ENCODE measurements at regions not wholly inside any gene's neighbourhood (a gene's known extent, or its start where the extent isn't known, plus 50 kb on each side); places are given as distances from the start of the nearest gene placed in this dataset.

GRCh38 chr20:22652681-22653588 is 68.6 kb upstream of the FOXA2 start:
- no peak for DNase-seq

GRCh38 chr20:22653658-22654642 is 69.6 kb upstream of the FOXA2 start:
- DNase-seq, result no peak

- no peak for DNase-seq
Observed at GRCh38 chr20:22663528-22664025, 79.2 kb upstream of the FOXA2 start.

GRCh38 chr20:22667198-22667597 is 82.8 kb upstream of the FOXA2 start:
- no peak for DNase-seq

- no peak for DNase-seq
Observed at GRCh38 chr20:22672191-22672590, 87.8 kb upstream of the FOXA2 start.

GRCh38 chr20:22673467-22673866 is 89.1 kb upstream of the FOXA2 start:
- DNase-seq, result no peak

GRCh38 chr20:22675341-22675740 is 91.0 kb upstream of the FOXA2 start:
- DNase-seq, result no peak

GRCh38 chr20:22678678-22679077 is 94.3 kb upstream of the FOXA2 start:
- DNase-seq, result no peak

GRCh38 chr20:22679197-22679596 is 94.8 kb upstream of the FOXA2 start:
- DNase-seq, result no peak

GRCh38 chr20:22680031-22680740 is 95.8 kb upstream of the FOXA2 start:
- no peak for DNase-seq

- no peak for DNase-seq
Observed at GRCh38 chr20:22681591-22682248, 97.3 kb upstream of the FOXA2 start.

- DNase-seq, result no peak
Observed at GRCh38 chr20:22682381-22682780, 98.0 kb upstream of the FOXA2 start.

GRCh38 chr20:22684072-22684762 is 99.8 kb upstream of the FOXA2 start:
- no peak for DNase-seq

GRCh38 chr20:22684763-22685443 is 100.5 kb upstream of the FOXA2 start:
- DNase-seq, result no peak

GRCh38 chr20:22686097-22686496 is 101.7 kb upstream of the FOXA2 start:
- DNase-seq, result no peak

- DNase-seq, result no peak
Observed at GRCh38 chr20:22687676-22688349, 103.4 kb upstream of the FOXA2 start.

GRCh38 chr20:22688485-22688884 is 104.1 kb upstream of the FOXA2 start:
- no peak for DNase-seq

GRCh38 chr20:22689266-22689665 is 104.9 kb upstream of the FOXA2 start:
- DNase-seq, result no peak

- DNase-seq, result no peak
Observed at GRCh38 chr20:22690000-22690399, 105.6 kb upstream of the FOXA2 start.

- no peak for DNase-seq
Observed at GRCh38 chr20:22690616-22691179, 106.3 kb upstream of the FOXA2 start.
